ENCODE measurements at regions not wholly inside any gene's neighbourhood (a gene's known extent, or its start where the extent isn't known, plus 50 kb on each side); places are given as distances from the start of the nearest gene placed in this dataset.

GRCh38 chr5:141793403-141793802 is 84.8 kb downstream of the PCDH1 start:
- Mint-ChIP-seq H3K27me3 (ENCODE audit: unreplicated experiment) (peaks cover 61% of the 10 kb centered on the region), H3K4me1 (ENCODE audit: unreplicated experiment) (no peaks in the 10 kb centered on the region), H3K4me3 (ENCODE audit: unreplicated experiment) (no peak overlapping the region), H3K27ac (ENCODE audit: unreplicated experiment) (no peak overlapping the region), H3K9me3 (ENCODE audit: unreplicated experiment) (no peaks in the 10 kb centered on the region), H3K36me3 (ENCODE audit: unreplicated experiment) (no peaks in the 10 kb centered on the region)
- DNase-seq (ENCODE audit: extremely low spot score, unreplicated experiment): no peak
- TF ChIP-seq CTCF (IDR thresholded peaks at IDR 0.05): no peak

- no peaks in the 10 kb centered on the region for H3K36me3 Mint-ChIP-seq (ENCODE audit: unreplicated experiment)
- no peak overlapping the region for H3K4me3 Mint-ChIP-seq (ENCODE audit: unreplicated experiment)
- DNase-seq (ENCODE audit: extremely low spot score, unreplicated experiment): no peak
Measured at GRCh38 chr5:141790630-141791029, 87.6 kb downstream of the PCDH1 start.

DNA sequence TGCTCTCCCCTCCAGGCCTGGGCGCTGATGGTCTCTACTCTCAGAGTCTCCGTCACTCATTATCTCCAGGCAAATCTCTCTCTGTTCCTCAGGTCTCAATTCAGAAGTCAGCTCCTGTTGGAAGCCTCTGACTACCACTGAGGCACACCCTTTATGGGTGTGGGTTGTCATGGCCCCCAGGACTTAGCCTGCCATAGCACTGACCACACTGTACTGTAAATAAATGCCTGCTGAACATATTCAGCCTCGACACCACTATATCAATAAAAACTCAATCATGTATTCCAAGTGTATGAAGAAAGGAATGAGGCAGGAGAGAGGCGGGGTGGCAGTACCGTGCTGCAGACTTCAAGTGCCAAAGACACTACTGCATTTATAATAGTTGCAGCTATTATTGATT is 88.9 kb downstream of the PCDH1 start:
- Mint-ChIP-seq H3K9me3 (ENCODE audit: unreplicated experiment) (no peaks in the 10 kb centered on the region), H3K4me3 (ENCODE audit: unreplicated experiment) (no peak overlapping the region), H3K27ac (ENCODE audit: unreplicated experiment) (no peak overlapping the region), H3K36me3 (ENCODE audit: unreplicated experiment) (no peaks in the 10 kb centered on the region), H3K4me1 (ENCODE audit: unreplicated experiment) (no peaks in the 10 kb centered on the region), H3K27me3 (ENCODE audit: unreplicated experiment) (peaks cover 39% of the 10 kb centered on the region)
- no peak for DNase-seq (ENCODE audit: extremely low spot score, unreplicated experiment)
- no peak for TF ChIP-seq CTCF (IDR thresholded peaks at IDR 0.05)

More at GRCh38 chr5:141790630-141791029, 87.6 kb downstream of the PCDH1 start:
- Mint-ChIP-seq H3K27ac (ENCODE audit: unreplicated experiment) (no peak overlapping the region), H3K27me3 (ENCODE audit: unreplicated experiment) (peaks cover 48% of the 10 kb centered on the region), H3K4me1 (ENCODE audit: unreplicated experiment) (no peaks in the 10 kb centered on the region), H3K9me3 (ENCODE audit: unreplicated experiment) (no peaks in the 10 kb centered on the region)
- no peak for TF ChIP-seq CTCF (IDR thresholded peaks at IDR 0.05)

GRCh38 chr5:141788296-141788970 is 89.8 kb downstream of the PCDH1 start:
- no peak overlapping the region for H3K4me3 Mint-ChIP-seq (ENCODE audit: unreplicated experiment)
- TF ChIP-seq CTCF (IDR thresholded peaks at IDR 0.05): no peak
- DNase-seq (ENCODE audit: extremely low spot score, unreplicated experiment): no peak
- H3K9me3 Mint-ChIP-seq (ENCODE audit: unreplicated experiment): no peaks in the 10 kb centered on the region
- no peak overlapping the region for H3K27ac Mint-ChIP-seq (ENCODE audit: unreplicated experiment)
- no peaks in the 10 kb centered on the region for H3K4me1 Mint-ChIP-seq (ENCODE audit: unreplicated experiment)
- H3K36me3 Mint-ChIP-seq (ENCODE audit: unreplicated experiment): no peaks in the 10 kb centered on the region
- H3K27me3 Mint-ChIP-seq (ENCODE audit: unreplicated experiment): peaks cover 39% of the 10 kb centered on the region

GRCh38 chr5:141787376-141787775 is 90.8 kb downstream of the PCDH1 start:
- H3K4me1 Mint-ChIP-seq (ENCODE audit: unreplicated experiment): no peaks in the 10 kb centered on the region
- no peaks in the 10 kb centered on the region for H3K36me3 Mint-ChIP-seq (ENCODE audit: unreplicated experiment)
- DNase-seq (ENCODE audit: extremely low spot score, unreplicated experiment): no peak
- no peak overlapping the region for H3K4me3 Mint-ChIP-seq (ENCODE audit: unreplicated experiment)
- H3K27me3 Mint-ChIP-seq (ENCODE audit: unreplicated experiment): peaks cover 32% of the 10 kb centered on the region
- TF ChIP-seq CTCF (IDR thresholded peaks at IDR 0.05): no peak
- no peak overlapping the region for H3K27ac Mint-ChIP-seq (ENCODE audit: unreplicated experiment)
- H3K9me3 Mint-ChIP-seq (ENCODE audit: unreplicated experiment): no peaks in the 10 kb centered on the region
